K562 (cell line): ENCODE measurements at regions not wholly inside any gene's neighbourhood (a gene's known extent, or its start where the extent isn't known, plus 50 kb on each side); places are given as distances from the start of the nearest gene placed in this dataset.

Experiments used
- CEBPB ChIP-seq: fragments of 450-650 bp; IDR thresholded peaks from 2 replicates; pipeline ENCODE4 v1.6.1; 2016; ENCODE audit warnings: missing genetic modification characterization, missing compliant biosample characterization
- JUNB ChIP-seq: fragments of 450-650 bp; formaldehyde crosslinking; conservative IDR thresholded peaks from 2 replicates; pipeline ENCODE4 v1.4.0; 2020; ENCODE audit warnings: mild to moderate bottlenecking
- MTA2 ChIP-seq: fragments of 450-650 bp; IDR thresholded peaks from 2 replicates; pipeline ENCODE4 v1.6.1; 2016; ENCODE audit warnings: low read depth
- NFYB ChIP-seq: IDR thresholded peaks from 2 replicates; pipeline ENCODE4 v1.6.1; 2011; ENCODE audit warnings: mild to moderate bottlenecking, moderate library complexity; ENCODE audit not compliant: insufficient read length; ENCODE audit errors: extremely low read depth
- SAFB2 ChIP-seq: fragments of 200-400 bp; formaldehyde crosslinking; IDR thresholded peaks from 2 replicates; pipeline ENCODE4 v1.6.1; 2018; ENCODE audit warnings: borderline replicate concordance, low read length, low read depth, moderate library complexity; ENCODE audit not compliant: severe bottlenecking
- ZNF407 ChIP-seq: fragments of 450-650 bp; IDR thresholded peaks from 2 replicates; pipeline ENCODE4 v1.6.1; 2016; ENCODE audit warnings: low read depth
- ZNF695 ChIP-seq: fragments of 450-650 bp; formaldehyde crosslinking; IDR thresholded peaks from 2 replicates; pipeline ENCODE4 v1.4.0; 2020; ENCODE audit warnings: mild to moderate bottlenecking, moderate library complexity

- no peak for TF ChIP-seq JUNB (CRISPR knock-in tag)
- TF ChIP-seq ZNF695 (CRISPR knock-in tag) = no peak
- no peak for TF ChIP-seq SAFB2
- TF ChIP-seq CEBPB (tag) = no peak
- TF ChIP-seq NFYB = no peak
- TF ChIP-seq MTA2 = no peak
- TF ChIP-seq ZNF407 = no peak
- TF ChIP-seq, all 486 proteins: peak for 0
Observed at GRCh38 chr12:58712976-58713375, 207.3 kb downstream of the LRIG3 start (continued).
